GM10248 (cell line): ENCODE measurements at regions not wholly inside any gene's neighbourhood (a gene's known extent, or its start where the extent isn't known, plus 50 kb on each side); places are given as distances from the start of the nearest gene placed in this dataset.

Experiments
- CTCF ChIA-PET: fragments of 300-600 bp; sonication (Branson Sonifier 250); formaldehyde crosslinking; extraction: SDS; loops from one replicate; lab custom pipeline; 2021; ENCODE audit warnings: antibody characterized with exemption; lab: Yijun Ruan, JAX
- POLR2A ChIA-PET: fragments of 350-650 bp; sonication (Branson Sonifier 250); formaldehyde crosslinking; extraction: SDS; loops from one replicate; lab custom pipeline; 2020; ENCODE audit warnings: antibody characterized with exemption; lab: Yijun Ruan, JAX
- DNase-seq: peaks from one replicate; pipeline ENCODE4 v3.0.0; 2012; ENCODE audit errors: extremely low spot score
- CTCF ChIP-seq: IDR thresholded peaks from 2 replicates; pipeline ENCODE4 v1.5.1; 2012; ENCODE audit warnings: mild to moderate bottlenecking, low read depth; ENCODE audit errors: extremely low read depth, missing control alignments, control extremely low read depth

GRCh38 chr6:133701633-133702331 lies 187.1 kb upstream of the TCF21 start:
- TF ChIP-seq CTCF: no peak
- ChIA-PET POLR2A (no interaction called here), CTCF (no interaction called here)
- no peak for DNase-seq

- TF ChIP-seq CTCF: no peak
- no peak for DNase-seq
- POLR2A ChIA-PET: no interaction called here
- CTCF ChIA-PET: interaction anchor here (1.2 kb wide), 1 partner anchor 18 kb away, joined by 3 read pairs; no protein-coding TSS in a partner anchor
Observed at GRCh38 chr6:133704371-133704770, 184.5 kb upstream of the TCF21 start.

GRCh38 chr6:133705066-133705465 lies 183.8 kb upstream of the TCF21 start:
- TF ChIP-seq CTCF: no peak
- DNase-seq: no peak
- ChIA-PET CTCF (interaction anchor here (1.2 kb wide), 1 partner anchor 19 kb away, joined by 3 read pairs; no protein-coding TSS in a partner anchor), POLR2A (no interaction called here)

- ChIA-PET POLR2A (no interaction called here), CTCF (no interaction called here)
- DNase-seq: no peak
- no peak for TF ChIP-seq CTCF
Observed at GRCh38 chr6:133705731-133706130, 183.2 kb upstream of the TCF21 start.

- ChIA-PET CTCF (interaction anchor here (0.7 to 1.5 kb wide), 4 partner anchors 9 to 19 kb away, joined by 3 read pairs; no protein-coding TSS in a partner anchor), POLR2A (no interaction called here)
- no peak for TF ChIP-seq CTCF
- DNase-seq: no peak
Observed at GRCh38 chr6:133707456-133707855, 181.5 kb upstream of the TCF21 start.

GRCh38 chr6:133710826-133711225 lies 178.1 kb upstream of the TCF21 start:
- no peak for DNase-seq
- POLR2A ChIA-PET: no interaction called here
- no peak for TF ChIP-seq CTCF
- CTCF ChIA-PET: no interaction called here
